GM21423 (cell line): ENCODE measurements at regions not wholly inside any gene's neighbourhood (a gene's known extent, or its start where the extent isn't known, plus 50 kb on each side); places are given as distances from the start of the nearest gene placed in this dataset.

Source experiments
- ATAC-seq: cut with Tn5 transposase; IDR thresholded peaks from one replicate; pipeline ENCODE4 v1.9.1; 2021; ENCODE audit warnings: mild to moderate bottlenecking, moderate library complexity; ENCODE audit not compliant: unreplicated experiment

- no peak for ATAC-seq
Measured at GRCh38 chr19:30082611-30083010, 140.6 kb downstream of the URI1 start.

- no peak for ATAC-seq
Measured at GRCh38 chr19:30083125-30083681, 141.2 kb downstream of the URI1 start.

GRCh38 chr19:30083701-30084156 lies 141.7 kb downstream of the URI1 start:
- ATAC-seq, result no peak

GRCh38 chr19:30084390-30084819 lies 142.4 kb downstream of the URI1 start:
- no peak for ATAC-seq

- no peak for ATAC-seq
Measured at GRCh38 chr19:30085394-30085793, 143.4 kb downstream of the URI1 start.

- no peak for ATAC-seq
Measured at GRCh38 chr19:30086220-30086619, 144.2 kb downstream of the URI1 start.

GRCh38 chr19:30086916-30087315 lies 144.9 kb downstream of the URI1 start:
- ATAC-seq, result no peak

- no peak for ATAC-seq
Measured at GRCh38 chr19:30087381-30088138, 145.5 kb downstream of the URI1 start.

GRCh38 chr19:30088567-30088966 lies 146.5 kb downstream of the URI1 start:
- no peak for ATAC-seq

- no peak for ATAC-seq
Measured at GRCh38 chr19:30089086-30089665, 147.1 kb downstream of the URI1 start.

GRCh38 chr19:30090476-30090875 lies 148.4 kb downstream of the URI1 start:
- ATAC-seq, result no peak

- ATAC-seq, result no peak
Measured at GRCh38 chr19:30090963-30091362, 148.9 kb downstream of the URI1 start.

GRCh38 chr19:30091456-30091855 lies 149.4 kb downstream of the URI1 start:
- no peak for ATAC-seq

GRCh38 chr19:30091856-30092255 lies 149.8 kb downstream of the URI1 start:
- ATAC-seq, result no peak

- ATAC-seq, result no peak
Measured at GRCh38 chr19:30092721-30093569, 150.9 kb downstream of the URI1 start.

GRCh38 chr19:30093966-30094755 lies 152.1 kb downstream of the URI1 start:
- no peak for ATAC-seq

GRCh38 chr19:30094756-30095140 lies 152.7 kb downstream of the URI1 start:
- ATAC-seq, result no peak

GRCh38 chr19:30095171-30095570 lies 153.1 kb downstream of the URI1 start:
- ATAC-seq, result no peak

- ATAC-seq, result no peak
Measured at GRCh38 chr19:30096596-30097370, 154.7 kb downstream of the URI1 start.
